CD4-positive, alpha-beta T cell (primary cell): ENCODE measurements at regions not wholly inside any gene's neighbourhood (a gene's known extent, or its start where the extent isn't known, plus 50 kb on each side); places are given as distances from the start of the nearest gene placed in this dataset.

Experiments used
- ATAC-seq: fragments of 200-7000 bp; cut with Tn5 transposase; one replicate; pipeline ENCODE4 v1.10.0; 2022; ENCODE audit warnings: mild to moderate bottlenecking; ENCODE audit not compliant: poor library complexity
- CTCF ChIA-PET: fragments of 350-600 bp; sonication (Branson Sonifier 250); formaldehyde crosslinking; loops from one replicate; lab custom pipeline; 2021; ENCODE audit warnings: antibody characterized with exemption, inconsistent platforms; lab: Charles Lee
- POLR2A ChIA-PET: fragments of 350-600 bp; sonication (Branson Sonifier 250); formaldehyde crosslinking; loops from one replicate; lab custom pipeline; 2021; ENCODE audit warnings: antibody characterized with exemption, inconsistent platforms; lab: Charles Lee
- DNase-seq, 14 experiments: peaks; one replicate each; pipeline ENCODE4 v3.0.0-alpha.2; 2013 to 2020; ENCODE audit warnings: mixed read lengths in 2 of 14
- H3K27ac ChIP-seq, 2 donors: one replicate each; pipeline versions ENCODE4 v1.5.1 to v1.7.0; 2013; ENCODE audit warnings: low read length in 2 of 2, low read depth in 1 of 2, mild to moderate bottlenecking in 1 of 2
- H3K27me3 ChIP-seq, 2 experiments: 1 replicate in 1 of 2; 2 replicates in 1 of 2; pipeline versions ENCODE4 v1.6.1 to v1.7.0; 2013; ENCODE audit warnings: low read length in 2 of 2, control low read depth in 1 of 2, mild to moderate bottlenecking in 1 of 2, moderate library complexity in 1 of 2; ENCODE audit not compliant: insufficient read depth in 2 of 2, control insufficient read depth in 1 of 2
- H3K36me3 ChIP-seq: one replicate; pipeline ENCODE4 v1.6.1; 2013; ENCODE audit warnings: low read length, control low read depth; ENCODE audit not compliant: insufficient read depth
- H3K4me1 ChIP-seq: one replicate; pipeline ENCODE4 v1.6.1; 2013; ENCODE audit warnings: low read length, control low read depth; ENCODE audit not compliant: insufficient read depth
- H3K4me3 ChIP-seq: one replicate; pipeline ENCODE4 v1.5.1; 2013; ENCODE audit warnings: mild to moderate bottlenecking, low read length, moderate library complexity
- H3K9me3 ChIP-seq, 2 experiments: 1 replicate in 1 of 2; 2 replicates in 1 of 2; pipeline versions ENCODE4 v1.6.1 to v1.7.0; 2013; ENCODE audit warnings: low read length in 2 of 2, mild to moderate bottlenecking in 2 of 2, control low read depth in 1 of 2, moderate library complexity in 1 of 2; ENCODE audit not compliant: control insufficient read depth in 1 of 2, insufficient read depth in 1 of 2
- H3K27ac Mint-ChIP-seq: one replicate; pipeline ENCODE4 v1.8.0; 2020; ENCODE audit warnings: mixed read lengths
- H3K27me3 Mint-ChIP-seq: one replicate; pipeline ENCODE4 v1.8.0; 2021; ENCODE audit warnings: mixed read lengths
- H3K36me3 Mint-ChIP-seq: one replicate; pipeline ENCODE4 v1.8.0; 2021; ENCODE audit warnings: low read depth, mixed read lengths
- H3K4me1 Mint-ChIP-seq: one replicate; pipeline ENCODE4 v1.8.0; 2021; ENCODE audit warnings: low read depth, mixed read lengths
- H3K4me3 Mint-ChIP-seq: one replicate; pipeline ENCODE4 v1.8.0; 2020; ENCODE audit warnings: mild to moderate bottlenecking, mixed read lengths
- H3K9me3 Mint-ChIP-seq: one replicate; pipeline ENCODE4 v1.8.0; 2020; ENCODE audit warnings: mixed read lengths
- CTCF ChIP-seq: fragments of 200-600 bp; IDR thresholded peaks from one replicate; pipeline ENCODE4 v1.8.0; 2022; ENCODE audit warnings: antibody characterized with exemption, mild to moderate bottlenecking
- intact Hi-C, 2 experiments: fragments of 100-400 bp; cut with DNase I in 1 of 2; cut with micrococcal nuclease in 1 of 2; formaldehyde crosslinking; loops; one replicate each; pipeline versions ENCODE4 v1.15.1 to v1.9.0; 2023 to 2025; cut with DNase I, micrococcal nuclease

GRCh38 chr1:30381671-30382365 is 341.6 kb downstream of the MATN1 start:
- ATAC-seq (no peak), DNase-seq (peak in 1 of 14 experiments; percentile 10)
- no peaks in the 10 kb centered on the region for H3K36me3 Mint-ChIP-seq
- H3K4me1 Mint-ChIP-seq, result no peaks in the 10 kb centered on the region
- POLR2A ChIA-PET, result no interaction called here
- H3K4me3 Mint-ChIP-seq, result no peak overlapping the region
- H3K27me3 ChIP-seq, result peaks cover 4 to 10% of the 10 kb centered on the region in 2 experiments
- peaks cover 5% of the 10 kb centered on the region for H3K4me1 ChIP-seq
- no peak overlapping the region for H3K4me3 ChIP-seq
- H3K9me3 ChIP-seq, result no peaks in the 10 kb centered on the region
- H3K36me3 ChIP-seq, result no peaks in the 10 kb centered on the region
- intact Hi-C loops, result loop anchor here in 1 of 2 experiments (10.0 kb wide), 1 partner anchor 323 kb away; no protein-coding TSS in a partner anchor
- CTCF ChIA-PET, result no interaction called here
- no peaks in the 10 kb centered on the region for H3K9me3 Mint-ChIP-seq
- no peak overlapping the region for H3K27ac ChIP-seq
- H3K27me3 Mint-ChIP-seq, result peaks cover 35% of the 10 kb centered on the region
- no peak overlapping the region for H3K27ac Mint-ChIP-seq
- no peak for TF ChIP-seq CTCF

GRCh38 chr1:30381266-30381665 is 342.1 kb downstream of the MATN1 start:
- Mint-ChIP-seq H3K27me3 (peaks cover 39% of the 10 kb centered on the region), H3K9me3 (no peaks in the 10 kb centered on the region), H3K4me1 (no peaks in the 10 kb centered on the region), H3K4me3 (no peak overlapping the region), H3K36me3 (no peaks in the 10 kb centered on the region), H3K27ac (no peak overlapping the region)
- no peak for TF ChIP-seq CTCF
- ATAC-seq (no peak), DNase-seq (peak in 1 of 14 experiments; percentile 17)
- ChIA-PET CTCF (interaction anchor here (1.3 to 1.7 kb wide), 3 partner anchors 10 to 1145 kb away, joined by 4 to 9 read pairs (median 5); partner anchors contain the start of gene PTPRU), POLR2A (interaction anchor here (1.5 kb wide), 1 partner anchor 1145 kb away, joined by 4 read pairs; the partner anchor contains the start of gene PTPRU)
- Histone ChIP-seq H3K36me3 (no peaks in the 10 kb centered on the region), H3K9me3 (no peaks in the 10 kb centered on the region), H3K27ac (no peak overlapping the region), H3K4me3 (no peak overlapping the region), H3K4me1 (peaks cover 5% of the 10 kb centered on the region), H3K27me3 (peaks cover 4 to 11% of the 10 kb centered on the region in 2 experiments)
- intact Hi-C loops, result loop anchor here in 1 of 2 experiments (10.0 kb wide), 1 partner anchor 324 kb away; no protein-coding TSS in a partner anchor

GRCh38 chr1:30380625-30380984 is 342.8 kb downstream of the MATN1 start:
- peak; percentile 36 for TF ChIP-seq CTCF
- CTCF ChIA-PET, result interaction anchor here (0.7 to 1.7 kb wide), 11 partner anchors 9 to 1146 kb away, joined by 3 to 9 read pairs (median 4); partner anchors contain the start of gene PTPRU
- Histone ChIP-seq H3K36me3 (no peaks in the 10 kb centered on the region), H3K27me3 (peaks cover 4 to 11% of the 10 kb centered on the region in 2 experiments), H3K27ac (no peak overlapping the region), H3K4me3 (no peak overlapping the region), H3K9me3 (no peaks in the 10 kb centered on the region), H3K4me1 (peaks cover 5% of the 10 kb centered on the region)
- intact Hi-C loops, result loop anchor here (1.0 to 10.0 kb wide), 2 partner anchors 324 to 1144 kb away; partner anchors contain the start of gene PTPRU (in 2 of the 2)
- no peaks in the 10 kb centered on the region for H3K9me3 Mint-ChIP-seq
- peaks cover 41% of the 10 kb centered on the region for H3K27me3 Mint-ChIP-seq
- H3K27ac Mint-ChIP-seq, result no peak overlapping the region
- no peaks in the 10 kb centered on the region for H3K36me3 Mint-ChIP-seq
- POLR2A ChIA-PET, result interaction anchor here (0.8 to 1.5 kb wide), 2 partner anchors 1144 to 1149 kb away, joined by 4 read pairs; partner anchors contain the start of genes MECR and PTPRU
- H3K4me1 Mint-ChIP-seq, result no peaks in the 10 kb centered on the region
- no peak for ATAC-seq
- H3K4me3 Mint-ChIP-seq, result no peak overlapping the region
- no peak for DNase-seq
